HCT116 (cell line): ENCODE measurements at regions not wholly inside any gene's neighbourhood (a gene's known extent, or its start where the extent isn't known, plus 50 kb on each side); places are given as distances from the start of the nearest gene placed in this dataset.

Source experiments
- ATAC-seq: fragments of 200-7000 bp; cut with Tn5 transposase; 2 replicates; pipeline ENCODE4 v1.9.1; 2020; ENCODE audit warnings: mild to moderate bottlenecking, moderate library complexity
- BruUV-seq: library from RNA; stranded (reverse); fragments of 400-500 nt; replicated peaks from 2 replicates; lab custom pipeline; 2021; lab: Mats Ljungman, UMichigan
- CTCF ChIA-PET: fragments of 300-600 bp; sonication (Branson Sonifier 250); formaldehyde crosslinking; loops from one replicate; lab custom pipeline; 2021; ENCODE audit warnings: antibody characterized with exemption; lab: Charles Lee
- POLR2A ChIA-PET: fragments of 300-600, 350-600 bp; sonication (Branson Sonifier 250); formaldehyde crosslinking; loops from one replicate; lab custom pipeline; 2021; ENCODE audit warnings: antibody characterized with exemption; lab: Charles Lee
- RAD21 ChIA-PET, 2 experiments: fragments of 300-600 bp; sonication (Branson Sonifier 250); formaldehyde crosslinking; loops; one replicate each; lab custom pipeline; 2023; ENCODE audit warnings: low total read pairs in 2 of 2; ENCODE audit not compliant: uncharacterized antibody in 2 of 2, unreplicated experiment in 2 of 2, low non-redundant PET in 1 of 2; lab: Charles Lee
- DNase-seq: peaks from one replicate; pipeline ENCODE4 v3.0.0-alpha.2; 2010; ENCODE audit warnings: low read depth, low spot score
- H2AFZ ChIP-seq: fragments of 200-600 bp; shearing (Covaris generic), sonication (generic); 2 replicates; pipeline ENCODE4 v1.6.1; 2017; ENCODE audit warnings: low read depth, mixed run types, mixed read lengths, antibody characterized with exemption, low read length; ENCODE audit not compliant: poor library complexity, severe bottlenecking
- H3K27ac ChIP-seq: 2 replicates; pipeline ENCODE4 v1.5.1; 2012; ENCODE audit warnings: low read depth, low read length
- H3K27me3 ChIP-seq: fragments of 200-600 bp; sonication (generic); 2 replicates; pipeline ENCODE4 v1.6.1; 2016; ENCODE audit warnings: mixed run types, low read length, mixed read lengths; ENCODE audit not compliant: insufficient read depth
- H3K36me3 ChIP-seq, 2 experiments: fragments of 200-500 bp in 1 of 2; fragments of 200-600 bp in 1 of 2; sonication (Bioruptor generic) in 1 of 2; sonication (generic) in 1 of 2; 2 replicates each; pipeline versions ENCODE4 v1.5.1 to v1.6.1; 2014 to 2016; ENCODE audit warnings: low read length in 2 of 2, inconsistent platforms in 1 of 2, mixed read lengths in 1 of 2, mixed run types in 1 of 2; ENCODE audit not compliant: insufficient read depth in 2 of 2, control insufficient read depth in 1 of 2
- H3K4me1 ChIP-seq, 2 experiments: fragments of 200-600 bp in 1 of 2; sonication (generic) in 1 of 2; 2 replicates each; pipeline versions ENCODE4 v1.5.1 to v1.6.1; 2012 to 2017; ENCODE audit warnings: low read length in 2 of 2, inconsistent platforms in 1 of 2, mild to moderate bottlenecking in 1 of 2, mixed read lengths in 1 of 2, mixed run types in 1 of 2, moderate library complexity in 1 of 2; ENCODE audit not compliant: insufficient read depth in 2 of 2, control insufficient read depth in 1 of 2
- H3K4me2 ChIP-seq: fragments of 200-600 bp; sonication (generic); 2 replicates; pipeline ENCODE4 v1.6.1; 2017; ENCODE audit warnings: mixed run types, low read length, mixed read lengths
- H3K4me3 ChIP-seq, 2 experiments: fragments of 200-600 bp in 1 of 2; sonication (generic) in 1 of 2; replicated peaks in 1 of 2; 2 replicates each; pipeline ENCODE4 v1.5.1; 2011 to 2016; ENCODE audit warnings: low read length in 2 of 2, control low read depth in 1 of 2, low read depth in 1 of 2, mild to moderate bottlenecking in 1 of 2, mixed read lengths in 1 of 2, mixed run types in 1 of 2
- H3K79me2 ChIP-seq: fragments of 200-600 bp; sonication (generic); 2 replicates; pipeline ENCODE4 v1.6.1; 2017; ENCODE audit warnings: mild to moderate bottlenecking, mixed run types, low read length, moderate library complexity, mixed read lengths; ENCODE audit not compliant: insufficient read depth
- H3K9ac ChIP-seq: fragments of 200-600 bp; sonication (generic); 2 replicates; pipeline ENCODE4 v1.6.1; 2016; ENCODE audit warnings: low read length, mixed read lengths
- H3K9me2 ChIP-seq: fragments of 200-600 bp; sonication (generic), shearing (Covaris generic); 2 replicates; pipeline ENCODE4 v1.6.1; 2017; ENCODE audit warnings: mixed run types, mild to moderate bottlenecking, moderate library complexity; ENCODE audit not compliant: insufficient read depth
- H3K9me3 ChIP-seq, 2 experiments: fragments of 200-500 bp in 1 of 2; fragments of 200-600 bp in 1 of 2; sonication (Bioruptor generic) in 1 of 2; sonication (generic) in 1 of 2; 2 replicates each; pipeline ENCODE4 v1.6.1; 2014 to 2017; ENCODE audit warnings: low read length in 2 of 2, mixed read lengths in 2 of 2, inconsistent platforms in 1 of 2, low read depth in 1 of 2, mild to moderate bottlenecking in 1 of 2, mixed run types in 1 of 2, moderate library complexity in 1 of 2; ENCODE audit not compliant: control insufficient read depth in 1 of 2, insufficient read depth in 1 of 2
- H4K20me1 ChIP-seq: fragments of 200-600 bp; sonication (generic), shearing (Covaris generic); 2 replicates; pipeline ENCODE4 v1.6.1; 2017; ENCODE audit warnings: mixed run types, mild to moderate bottlenecking, moderate library complexity; ENCODE audit not compliant: insufficient read depth
- CEBPB ChIP-seq: IDR thresholded peaks from 2 replicates; pipeline ENCODE4 v1.6.1; 2012; ENCODE audit warnings: low read depth
- EGR1 ChIP-seq: IDR thresholded peaks from 2 replicates; pipeline ENCODE4 v1.6.1; 2012; ENCODE audit warnings: low read depth
- ELF1 ChIP-seq: IDR thresholded peaks from 2 replicates; pipeline ENCODE4 v1.6.1; 2012; ENCODE audit warnings: low read depth, borderline replicate concordance
- EZH2 ChIP-seq: fragments of 200-600 bp; sonication (generic); IDR thresholded peaks from 2 replicates; pipeline ENCODE4 v1.6.1; 2017; ENCODE audit warnings: antibody characterized with exemption, mixed run types
- MAX ChIP-seq: IDR thresholded peaks from 2 replicates; pipeline ENCODE4 v1.6.1; 2012
- POLR2A ChIP-seq: IDR thresholded peaks from 2 replicates; pipeline ENCODE4 v1.7.0; 2011; ENCODE audit warnings: borderline replicate concordance; ENCODE audit not compliant: insufficient read depth, insufficient read length; ENCODE audit errors: extremely low read depth
- REST ChIP-seq: IDR thresholded peaks from 2 replicates; pipeline ENCODE4 v1.6.1; 2012; ENCODE audit warnings: low read depth
- SIN3A ChIP-seq: IDR thresholded peaks from 2 replicates; pipeline ENCODE4 v1.6.1; 2012; ENCODE audit warnings: low read depth
- SP1 ChIP-seq: IDR thresholded peaks from 2 replicates; pipeline ENCODE4 v1.6.1; 2012; ENCODE audit warnings: low read depth
- TCF7L2 ChIP-seq: IDR thresholded peaks from 2 replicates; pipeline ENCODE4 v1.7.0; 2011; ENCODE audit warnings: borderline replicate concordance, inconsistent platforms; ENCODE audit not compliant: insufficient read depth, insufficient read length; ENCODE audit errors: extremely low read depth
- YY1 ChIP-seq: IDR thresholded peaks from 2 replicates; pipeline ENCODE4 v1.6.1; 2011; ENCODE audit warnings: low read length, low read depth, moderate library complexity, mild to moderate bottlenecking; ENCODE audit not compliant: insufficient replicate concordance; ENCODE audit errors: extremely low read depth
- ZFX ChIP-seq: fragments of 450-650 bp; IDR thresholded peaks from 2 replicates; pipeline ENCODE4 v1.6.1; 2017
- intact Hi-C: fragments of 100-400 bp; cut with micrococcal nuclease; formaldehyde crosslinking; loops from 2 replicates; pipeline ENCODE4 v1.10.0; 2022

- POLR2A ChIA-PET = no interaction called here
- ATAC-seq = no peak
- Histone ChIP-seq H3K79me2 (no peaks in the 10 kb centered on the region), H3K9ac (no peak overlapping the region), H3K27me3 (no peaks in the 10 kb centered on the region), H2AFZ (no peak overlapping the region), H3K27ac (no peak overlapping the region), H3K4me1 (no peaks in the 10 kb centered on the region), H3K36me3 (no peaks in the 10 kb centered on the region), H3K4me2 (no peak overlapping the region), H3K9me2 (no peaks in the 10 kb centered on the region), H3K9me3 (peaks cover 0 to 27% of the 10 kb centered on the region in 2 experiments; a peak in 2 of 4 replicates), H3K4me3 (no peak overlapping the region), H4K20me1 (no peaks in the 10 kb centered on the region)
- intact Hi-C loops = no loop called here
- RAD21 ChIA-PET = no interaction called here
- CTCF ChIA-PET = no interaction called here
- TF ChIP-seq EZH2 (no peak), ELF1 (no peak), YY1 (no peak), EGR1 (no peak), REST (no peak), ZFX (no peak), SIN3A (no peak), TCF7L2 (no peak), POLR2A (no peak), MAX (no peak), SP1 (no peak), CEBPB (no peak)
- no peak for DNase-seq
- BruUV-seq = no TSS peak
Measured at GRCh38 chr1:106876384-106876783, 180.1 kb upstream of the PRMT6 start.
